ENCODE measurements at regions not wholly inside any gene's neighbourhood (a gene's known extent, or its start where the extent isn't known, plus 50 kb on each side); places are given as distances from the start of the nearest gene placed in this dataset.

- DNase-seq (ENCODE audit: low read depth, low spot score), result peak; percentile 67
- dilution Hi-C loops (cut with MboI; ENCODE audit: extremely low pct_ligation_motif_present, low sequenced_read_pairs) (no loop called here), intact Hi-C loops (cut with micrococcal nuclease) (no loop called here)
- ChIA-PET POLR2A (no interaction called here), CTCF (interaction anchor here (1.7 kb wide), 1 partner anchor 136 kb away, joined by 5 read pairs; no protein-coding TSS in a partner anchor)
- no peak overlapping the region for H3K4me2 ChIP-seq (ENCODE audit: insufficient read depth, low read length)
- no peaks in the 10 kb centered on the region for H3K9me1 ChIP-seq (replicated peaks; ENCODE audit: control insufficient read depth, extremely low read depth, insufficient read depth, low read length)
- FAIRE-seq, result peak; percentile 88
- no peaks in the 10 kb centered on the region for H3K4me1 ChIP-seq (ENCODE audit: control insufficient read depth, extremely low read depth, insufficient read depth, low read length)
- no peaks in the 10 kb centered on the region for H3K36me3 ChIP-seq (ENCODE audit: control insufficient read depth in 2 of 2, extremely low read depth in 1 of 2, insufficient read depth in 2 of 2, low read length in 2 of 2)
- no peaks in the 10 kb centered on the region for H3K9me3 ChIP-seq (replicated peaks; ENCODE audit: control insufficient read depth, insufficient read depth, low read length)
- no peak overlapping the region for H3K9ac ChIP-seq (replicated peaks; ENCODE audit: extremely low read depth, insufficient read depth, low read length)
- no peak overlapping the region for H3K4me3 ChIP-seq (replicated peaks in 1 of 3; ENCODE audit: insufficient read depth in 1 of 3, low read depth in 1 of 3, low read length in 3 of 3)
- no TSS peak for BruUV-seq (replicated peaks)
- no peak for TF ChIP-seq EZH2 (IDR thresholded peaks at IDR 0.05; ENCODE audit: borderline replicate concordance, low read depth, low read length, severe bottlenecking)
- TF ChIP-seq FOS (IDR thresholded peaks at IDR 0.05; ENCODE audit: borderline replicate concordance, insufficient read depth, low read length), result peak; percentile 55
- peak; percentile 73 for TF ChIP-seq MAX (IDR thresholded peaks at IDR 0.05; ENCODE audit: insufficient read depth, insufficient read length)
- H3K27me3 ChIP-seq (ENCODE audit: control insufficient read depth in 2 of 2, insufficient read depth in 2 of 2, low read length in 2 of 2), result peaks cover 2 to 10% of the 10 kb centered on the region in 2 experiments
- peak overlapping the region; percentile 14 for H2AFZ ChIP-seq (ENCODE audit: low read depth, low read length)
- H4K20me1 ChIP-seq (replicated peaks; ENCODE audit: control insufficient read depth, extremely low read depth, insufficient read depth, low read length), result no peaks in the 10 kb centered on the region
- H3K79me2 ChIP-seq (ENCODE audit: control insufficient read depth, insufficient read depth, low read length), result no peaks in the 10 kb centered on the region
- H3K27ac ChIP-seq (ENCODE audit: insufficient read depth, low read depth, low read length), result no peak overlapping the region
Observed at GRCh38 chr1:203408486-203409481, 57.9 kb upstream of the FMOD start.

- dilution Hi-C loops (cut with MboI; ENCODE audit: extremely low pct_ligation_motif_present, low sequenced_read_pairs) (no loop called here), intact Hi-C loops (cut with micrococcal nuclease) (no loop called here)
- no peak overlapping the region for H3K4me3 ChIP-seq (replicated peaks in 1 of 3; ENCODE audit: insufficient read depth in 1 of 3, low read depth in 1 of 3, low read length in 3 of 3)
- H4K20me1 ChIP-seq (replicated peaks; ENCODE audit: control insufficient read depth, extremely low read depth, insufficient read depth, low read length), result no peaks in the 10 kb centered on the region
- H3K9me3 ChIP-seq (replicated peaks; ENCODE audit: control insufficient read depth, insufficient read depth, low read length), result no peaks in the 10 kb centered on the region
- H3K79me2 ChIP-seq (ENCODE audit: control insufficient read depth, insufficient read depth, low read length), result no peaks in the 10 kb centered on the region
- BruUV-seq (replicated peaks), result no TSS peak
- H3K27ac ChIP-seq (ENCODE audit: insufficient read depth, low read depth, low read length), result no peak overlapping the region
- no peak overlapping the region for H2AFZ ChIP-seq (ENCODE audit: low read depth, low read length)
- FAIRE-seq, result no peak
- H3K4me2 ChIP-seq (ENCODE audit: insufficient read depth, low read length), result no peak overlapping the region
- no peak overlapping the region for H3K9ac ChIP-seq (replicated peaks; ENCODE audit: extremely low read depth, insufficient read depth, low read length)
- H3K36me3 ChIP-seq (ENCODE audit: control insufficient read depth in 2 of 2, extremely low read depth in 1 of 2, insufficient read depth in 2 of 2, low read length in 2 of 2), result no peaks in the 10 kb centered on the region
- ChIA-PET POLR2A (no interaction called here), CTCF (interaction anchor here (1.3 to 1.7 kb wide), 3 partner anchors 30 to 138 kb away, joined by 5 to 7 read pairs (median 6); no protein-coding TSS in a partner anchor)
- H3K9me1 ChIP-seq (replicated peaks; ENCODE audit: control insufficient read depth, extremely low read depth, insufficient read depth, low read length), result no peaks in the 10 kb centered on the region
- no peak for TF ChIP-seq POLR2AphosphoS5 (IDR thresholded peaks at IDR 0.05; ENCODE audit: insufficient read depth, low read depth, low read length)
- no peak for TF ChIP-seq FOS (IDR thresholded peaks at IDR 0.05; ENCODE audit: borderline replicate concordance, insufficient read depth, low read length)
- no peak for TF ChIP-seq EZH2 (IDR thresholded peaks at IDR 0.05; ENCODE audit: borderline replicate concordance, low read depth, low read length, severe bottlenecking)
- TF ChIP-seq MAX (IDR thresholded peaks at IDR 0.05; ENCODE audit: insufficient read depth, insufficient read length), result no peak
- no peak for TF ChIP-seq POLR2A (IDR thresholded peaks at IDR 0.05; ENCODE audit: low read depth, low read length)
- TF ChIP-seq MYC (IDR thresholded peaks at IDR 0.05; ENCODE audit: low read depth, low read length), result no peak
- TF ChIP-seq GATA2 (IDR thresholded peaks at IDR 0.05; ENCODE audit: insufficient read depth, insufficient read length, low read depth, low read length), result no peak
- TF ChIP-seq JUN (IDR thresholded peaks at IDR 0.05; ENCODE audit: borderline replicate concordance, insufficient read depth, insufficient read length, low read depth), result no peak
- no peak for TF ChIP-seq CTCF (IDR thresholded peaks at IDR 0.05; ENCODE audit: extremely low read depth in 1 of 2, insufficient read depth in 1 of 2, low read depth in 1 of 2, low read length in 2 of 2)
- no peaks in the 10 kb centered on the region for H3K4me1 ChIP-seq (ENCODE audit: control insufficient read depth, extremely low read depth, insufficient read depth, low read length)
- H3K27me3 ChIP-seq (ENCODE audit: control insufficient read depth in 2 of 2, insufficient read depth in 2 of 2, low read length in 2 of 2), result peaks cover 2 to 10% of the 10 kb centered on the region in 2 experiments
- no peak for DNase-seq (ENCODE audit: low read depth, low spot score)
Observed at GRCh38 chr1:203410182-203410900, 59.4 kb upstream of the FMOD start.

Measured in endothelial cell of umbilical vein (primary cell).